Daoy (cell line): ENCODE measurements at regions not wholly inside any gene's neighbourhood (a gene's known extent, or its start where the extent isn't known, plus 50 kb on each side); places are given as distances from the start of the nearest gene placed in this dataset.

Experiments
- DNase-seq: peaks from one replicate; pipeline ENCODE4 v3.0.0-alpha.2; 2015; ENCODE audit warnings: low read depth

DNA sequence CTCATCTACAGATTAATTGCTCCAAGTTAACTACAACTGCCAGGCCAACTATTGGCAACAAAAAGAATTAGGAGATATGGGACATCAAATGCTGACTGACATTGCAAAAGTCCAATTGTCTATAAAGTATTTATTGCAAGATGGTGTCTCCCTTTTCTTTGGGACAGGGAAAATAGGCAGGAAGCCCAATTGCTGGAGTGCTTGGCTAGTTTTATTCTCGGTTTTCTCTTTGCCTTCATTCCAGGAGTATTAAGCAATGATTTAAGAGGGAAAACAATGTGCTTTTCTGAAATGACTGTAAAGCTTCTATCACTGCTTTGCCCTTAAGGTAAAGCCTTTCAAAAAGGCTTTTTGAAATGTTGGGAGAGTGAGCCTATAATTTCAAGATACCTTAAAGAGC lies 62.8 kb upstream of the DIAPH2 start:
- no peak for DNase-seq
